Body of pancreas (tissue), 4 donors: ENCODE measurements at regions not wholly inside any gene's neighbourhood (a gene's known extent, or its start where the extent isn't known, plus 50 kb on each side); places are given as distances from the start of the nearest gene placed in this dataset.

Source experiments
- POLR2A ChIP-seq, 3 donors: fragments of 450-650 bp; IDR thresholded peaks; one replicate each; pipeline ENCODE4 v1.6.1; 2016; ENCODE audit warnings: antibody characterized with exemption in 3 of 3, mild to moderate bottlenecking in 2 of 3
- TF ChIP-seq, protein P1 (sequence below), 7 experiments: fragments of 450-650 bp in 4 of 7; fragments of 200-600 bp in 3 of 7; sonication (generic) in 3 of 7; IDR thresholded peaks; one replicate each; pipeline ENCODE4 v1.5.1; 2016 to 2019; ENCODE audit warnings: antibody characterized with exemption in 7 of 7

DNA sequence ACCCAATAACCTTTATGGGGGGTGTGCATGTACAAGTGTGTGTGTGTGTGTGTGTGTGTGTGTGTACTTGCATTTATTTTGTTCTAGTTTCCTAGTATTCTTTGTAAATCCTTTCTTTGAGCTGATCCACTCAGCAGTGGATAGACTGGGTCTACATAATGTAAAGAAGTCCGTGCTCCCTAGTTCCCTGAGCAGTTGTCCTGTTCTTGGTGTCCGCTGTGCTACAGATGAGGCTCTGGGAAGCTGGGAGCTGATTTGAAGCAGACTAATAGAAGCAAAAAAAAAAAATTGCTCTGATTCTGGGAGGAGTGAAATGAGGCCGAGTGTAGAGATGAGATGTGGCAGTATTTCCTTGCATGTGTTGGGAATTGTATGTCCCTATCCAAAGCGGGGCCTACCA is 150.4 kb upstream of the WSCD2 start:
- TF ChIP-seq, protein P1, sequence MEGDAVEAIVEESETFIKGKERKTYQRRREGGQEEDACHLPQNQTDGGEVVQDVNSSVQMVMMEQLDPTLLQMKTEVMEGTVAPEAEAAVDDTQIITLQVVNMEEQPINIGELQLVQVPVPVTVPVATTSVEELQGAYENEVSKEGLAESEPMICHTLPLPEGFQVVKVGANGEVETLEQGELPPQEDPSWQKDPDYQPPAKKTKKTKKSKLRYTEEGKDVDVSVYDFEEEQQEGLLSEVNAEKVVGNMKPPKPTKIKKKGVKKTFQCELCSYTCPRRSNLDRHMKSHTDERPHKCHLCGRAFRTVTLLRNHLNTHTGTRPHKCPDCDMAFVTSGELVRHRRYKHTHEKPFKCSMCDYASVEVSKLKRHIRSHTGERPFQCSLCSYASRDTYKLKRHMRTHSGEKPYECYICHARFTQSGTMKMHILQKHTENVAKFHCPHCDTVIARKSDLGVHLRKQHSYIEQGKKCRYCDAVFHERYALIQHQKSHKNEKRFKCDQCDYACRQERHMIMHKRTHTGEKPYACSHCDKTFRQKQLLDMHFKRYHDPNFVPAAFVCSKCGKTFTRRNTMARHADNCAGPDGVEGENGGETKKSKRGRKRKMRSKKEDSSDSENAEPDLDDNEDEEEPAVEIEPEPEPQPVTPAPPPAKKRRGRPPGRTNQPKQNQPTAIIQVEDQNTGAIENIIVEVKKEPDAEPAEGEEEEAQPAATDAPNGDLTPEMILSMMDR (IDR thresholded peaks at IDR 0.05) = no peak
- TF ChIP-seq POLR2A (IDR thresholded peaks at IDR 0.05) = no peak
